ENCODE measurements at regions not wholly inside any gene's neighbourhood (a gene's known extent, or its start where the extent isn't known, plus 50 kb on each side); places are given as distances from the start of the nearest gene placed in this dataset.

DNA sequence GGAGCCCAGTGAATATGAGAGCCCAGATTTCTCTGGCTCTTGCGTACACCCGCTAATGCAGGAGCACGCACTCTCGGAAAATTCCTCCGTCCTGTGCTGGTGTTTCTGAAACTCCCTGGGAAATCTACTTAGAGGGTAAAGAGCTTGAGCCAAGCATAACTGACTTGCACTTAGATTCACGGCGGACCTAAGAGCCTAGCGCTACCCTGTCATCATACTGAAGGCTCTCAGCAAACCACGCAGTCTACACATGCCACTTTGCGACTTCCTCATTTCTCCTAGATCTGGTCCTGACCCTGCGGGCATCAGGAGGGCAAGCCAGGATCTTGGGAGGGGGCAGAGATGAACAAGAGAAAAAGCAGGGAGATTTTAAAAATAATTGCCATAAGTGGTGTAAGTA, 324.7 kb downstream of the CD83 start:
- Histone ChIP-seq H4K20me1 (ENCODE audit: insufficient read depth) (no peaks in the 10 kb centered on the region), H3K79me2 (ENCODE audit: insufficient read depth) (no peaks in the 10 kb centered on the region), H3K36me3 (replicated peaks in 1 of 2; ENCODE audit: control insufficient read depth in 1 of 2, insufficient read depth in 2 of 2, low read length in 1 of 2) (no peaks in the 10 kb centered on the region), H3K27me3 (ENCODE audit: insufficient read depth) (no peaks in the 10 kb centered on the region), H2AFZ (ENCODE audit: low read depth) (no peak overlapping the region), H3K9me2 (no peaks in the 10 kb centered on the region), H3K9me3 (no peaks in the 10 kb centered on the region), H3K27ac (ENCODE audit: low read depth in 2 of 2, low read length in 1 of 2) (no peak overlapping the region), H3K4me1 (ENCODE audit: control insufficient read depth in 1 of 2, insufficient read depth in 2 of 2, low read depth in 1 of 2, low read length in 1 of 2) (no peaks in the 10 kb centered on the region), H3F3A (replicated peaks; ENCODE audit: insufficient read depth) (no peaks in the 10 kb centered on the region), H3K9ac (no peak overlapping the region), H3K4me3 (ENCODE audit: low read depth in 2 of 2, low read length in 1 of 2) (no peak overlapping the region), H3K4me2 (no peak overlapping the region)
- WGBS (ENCODE audit: low lambda C conversion rate), result 76% methylated on average over 11 of the region's 11 CpGs
- CTCF ChIA-PET, result no interaction called here
- POLR2A ChIA-PET, result no interaction called here
- DNase-seq, result no peak
- TF ChIP-seq RAD21 (IDR thresholded peaks at IDR 0.05; ENCODE audit: low read length), result no peak
- TF ChIP-seq FOSL2 (IDR thresholded peaks at IDR 0.05; ENCODE audit: borderline replicate concordance, low read depth), result no peak
- TF ChIP-seq NFIC (IDR thresholded peaks at IDR 0.05; ENCODE audit: borderline replicate concordance), result no peak
- TF ChIP-seq CHD2 (IDR thresholded peaks at IDR 0.05; ENCODE audit: low read length, partially characterized antibody), result no peak
- TF ChIP-seq, protein P1, sequence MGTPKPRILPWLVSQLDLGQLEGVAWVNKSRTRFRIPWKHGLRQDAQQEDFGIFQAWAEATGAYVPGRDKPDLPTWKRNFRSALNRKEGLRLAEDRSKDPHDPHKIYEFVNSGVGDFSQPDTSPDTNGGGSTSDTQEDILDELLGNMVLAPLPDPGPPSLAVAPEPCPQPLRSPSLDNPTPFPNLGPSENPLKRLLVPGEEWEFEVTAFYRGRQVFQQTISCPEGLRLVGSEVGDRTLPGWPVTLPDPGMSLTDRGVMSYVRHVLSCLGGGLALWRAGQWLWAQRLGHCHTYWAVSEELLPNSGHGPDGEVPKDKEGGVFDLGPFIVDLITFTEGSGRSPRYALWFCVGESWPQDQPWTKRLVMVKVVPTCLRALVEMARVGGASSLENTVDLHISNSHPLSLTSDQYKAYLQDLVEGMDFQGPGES (IDR thresholded peaks at IDR 0.05; ENCODE audit: low read depth, low read length), result no peak
- TF ChIP-seq, protein P2, sequence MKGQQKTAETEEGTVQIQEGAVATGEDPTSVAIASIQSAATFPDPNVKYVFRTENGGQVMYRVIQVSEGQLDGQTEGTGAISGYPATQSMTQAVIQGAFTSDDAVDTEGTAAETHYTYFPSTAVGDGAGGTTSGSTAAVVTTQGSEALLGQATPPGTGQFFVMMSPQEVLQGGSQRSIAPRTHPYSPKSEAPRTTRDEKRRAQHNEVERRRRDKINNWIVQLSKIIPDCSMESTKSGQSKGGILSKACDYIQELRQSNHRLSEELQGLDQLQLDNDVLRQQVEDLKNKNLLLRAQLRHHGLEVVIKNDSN (IDR thresholded peaks at IDR 0.05; ENCODE audit: borderline replicate concordance, low read depth), result no peak
- TF ChIP-seq TCF12 (IDR thresholded peaks at IDR 0.05), result no peak
- TF ChIP-seq GATA2 (CRISPR knock-in tag; IDR thresholded peaks at IDR 0.05), result no peak
- no peak for TF ChIP-seq SIN3A (IDR thresholded peaks at IDR 0.05; ENCODE audit: borderline replicate concordance, low read depth, low read length)
- TF ChIP-seq YY1 (IDR thresholded peaks at IDR 0.05; ENCODE audit: low read depth), result no peak
- TF ChIP-seq, protein P3, sequence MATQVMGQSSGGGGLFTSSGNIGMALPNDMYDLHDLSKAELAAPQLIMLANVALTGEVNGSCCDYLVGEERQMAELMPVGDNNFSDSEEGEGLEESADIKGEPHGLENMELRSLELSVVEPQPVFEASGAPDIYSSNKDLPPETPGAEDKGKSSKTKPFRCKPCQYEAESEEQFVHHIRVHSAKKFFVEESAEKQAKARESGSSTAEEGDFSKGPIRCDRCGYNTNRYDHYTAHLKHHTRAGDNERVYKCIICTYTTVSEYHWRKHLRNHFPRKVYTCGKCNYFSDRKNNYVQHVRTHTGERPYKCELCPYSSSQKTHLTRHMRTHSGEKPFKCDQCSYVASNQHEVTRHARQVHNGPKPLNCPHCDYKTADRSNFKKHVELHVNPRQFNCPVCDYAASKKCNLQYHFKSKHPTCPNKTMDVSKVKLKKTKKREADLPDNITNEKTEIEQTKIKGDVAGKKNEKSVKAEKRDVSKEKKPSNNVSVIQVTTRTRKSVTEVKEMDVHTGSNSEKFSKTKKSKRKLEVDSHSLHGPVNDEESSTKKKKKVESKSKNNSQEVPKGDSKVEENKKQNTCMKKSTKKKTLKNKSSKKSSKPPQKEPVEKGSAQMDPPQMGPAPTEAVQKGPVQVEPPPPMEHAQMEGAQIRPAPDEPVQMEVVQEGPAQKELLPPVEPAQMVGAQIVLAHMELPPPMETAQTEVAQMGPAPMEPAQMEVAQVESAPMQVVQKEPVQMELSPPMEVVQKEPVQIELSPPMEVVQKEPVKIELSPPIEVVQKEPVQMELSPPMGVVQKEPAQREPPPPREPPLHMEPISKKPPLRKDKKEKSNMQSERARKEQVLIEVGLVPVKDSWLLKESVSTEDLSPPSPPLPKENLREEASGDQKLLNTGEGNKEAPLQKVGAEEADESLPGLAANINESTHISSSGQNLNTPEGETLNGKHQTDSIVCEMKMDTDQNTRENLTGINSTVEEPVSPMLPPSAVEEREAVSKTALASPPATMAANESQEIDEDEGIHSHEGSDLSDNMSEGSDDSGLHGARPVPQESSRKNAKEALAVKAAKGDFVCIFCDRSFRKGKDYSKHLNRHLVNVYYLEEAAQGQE (IDR thresholded peaks at IDR 0.05; ENCODE audit: low read depth, low read length), result no peak
- TF ChIP-seq EZH2phosphoT487 (IDR thresholded peaks at IDR 0.05; ENCODE audit: borderline replicate concordance, low read depth), result no peak
- TF ChIP-seq, protein P4, sequence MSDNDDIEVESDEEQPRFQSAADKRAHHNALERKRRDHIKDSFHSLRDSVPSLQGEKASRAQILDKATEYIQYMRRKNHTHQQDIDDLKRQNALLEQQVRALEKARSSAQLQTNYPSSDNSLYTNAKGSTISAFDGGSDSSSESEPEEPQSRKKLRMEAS (IDR thresholded peaks at IDR 0.05; ENCODE audit: low read depth), result no peak
- no peak for TF ChIP-seq ELF1 (IDR thresholded peaks at IDR 0.05)
- TF ChIP-seq, protein P5, sequence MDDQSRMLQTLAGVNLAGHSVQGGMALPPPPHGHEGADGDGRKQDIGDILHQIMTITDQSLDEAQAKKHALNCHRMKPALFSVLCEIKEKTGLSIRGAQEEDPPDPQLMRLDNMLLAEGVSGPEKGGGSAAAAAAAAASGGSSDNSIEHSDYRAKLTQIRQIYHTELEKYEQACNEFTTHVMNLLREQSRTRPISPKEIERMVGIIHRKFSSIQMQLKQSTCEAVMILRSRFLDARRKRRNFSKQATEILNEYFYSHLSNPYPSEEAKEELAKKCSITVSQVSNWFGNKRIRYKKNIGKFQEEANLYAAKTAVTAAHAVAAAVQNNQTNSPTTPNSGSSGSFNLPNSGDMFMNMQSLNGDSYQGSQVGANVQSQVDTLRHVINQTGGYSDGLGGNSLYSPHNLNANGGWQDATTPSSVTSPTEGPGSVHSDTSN (IDR thresholded peaks at IDR 0.05), result no peak
- no peak for TF ChIP-seq MEF2A (IDR thresholded peaks at IDR 0.05; ENCODE audit: borderline replicate concordance, low read depth)
- TF ChIP-seq, protein P6, sequence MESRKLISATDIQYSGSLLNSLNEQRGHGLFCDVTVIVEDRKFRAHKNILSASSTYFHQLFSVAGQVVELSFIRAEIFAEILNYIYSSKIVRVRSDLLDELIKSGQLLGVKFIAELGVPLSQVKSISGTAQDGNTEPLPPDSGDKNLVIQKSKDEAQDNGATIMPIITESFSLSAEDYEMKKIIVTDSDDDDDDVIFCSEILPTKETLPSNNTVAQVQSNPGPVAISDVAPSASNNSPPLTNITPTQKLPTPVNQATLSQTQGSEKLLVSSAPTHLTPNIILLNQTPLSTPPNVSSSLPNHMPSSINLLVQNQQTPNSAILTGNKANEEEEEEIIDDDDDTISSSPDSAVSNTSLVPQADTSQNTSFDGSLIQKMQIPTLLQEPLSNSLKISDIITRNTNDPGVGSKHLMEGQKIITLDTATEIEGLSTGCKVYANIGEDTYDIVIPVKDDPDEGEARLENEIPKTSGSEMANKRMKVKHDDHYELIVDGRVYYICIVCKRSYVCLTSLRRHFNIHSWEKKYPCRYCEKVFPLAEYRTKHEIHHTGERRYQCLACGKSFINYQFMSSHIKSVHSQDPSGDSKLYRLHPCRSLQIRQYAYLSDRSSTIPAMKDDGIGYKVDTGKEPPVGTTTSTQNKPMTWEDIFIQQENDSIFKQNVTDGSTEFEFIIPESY (IDR thresholded peaks at IDR 0.05; ENCODE audit: borderline replicate concordance, low read depth), result no peak
- TF ChIP-seq TEAD4 (IDR thresholded peaks at IDR 0.05; ENCODE audit: borderline replicate concordance, insufficient read depth), result no peak
- TF ChIP-seq FOXJ3 (CRISPR knock-in tag; IDR thresholded peaks at IDR 0.05), result no peak

Measured in SK-N-SH (cell line).